GM12872 (cell line): ENCODE measurements at regions not wholly inside any gene's neighbourhood (a gene's known extent, or its start where the extent isn't known, plus 50 kb on each side); places are given as distances from the start of the nearest gene placed in this dataset.

Experiments used
- CTCF ChIP-seq: IDR thresholded peaks from 3 replicates; pipeline ENCODE4 v1.5.1; 2011; ENCODE audit warnings: low read depth, mild to moderate bottlenecking, low read length, moderate library complexity; ENCODE audit not compliant: insufficient read depth

DNA sequence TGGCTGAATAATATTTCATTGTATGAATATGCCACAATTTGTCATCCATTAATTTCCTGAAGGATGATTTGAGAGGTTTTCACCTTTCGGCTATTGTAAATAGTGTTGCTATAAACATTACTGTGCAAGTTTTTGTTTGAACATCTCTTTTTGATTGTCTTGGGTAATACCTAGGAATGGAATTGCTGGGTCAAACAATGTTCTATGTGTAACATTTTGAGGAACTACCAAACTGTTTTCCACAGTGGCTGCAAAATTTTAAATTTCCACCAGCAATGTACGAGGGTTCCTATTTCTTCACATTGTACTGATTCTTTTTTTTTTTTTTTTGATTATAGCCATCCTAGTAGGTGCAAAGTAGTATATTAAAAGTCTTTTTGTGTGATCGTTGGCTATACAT lies 63.8 kb upstream of the ANKH start:
- no peak for TF ChIP-seq CTCF

- no peak for TF ChIP-seq CTCF
Observed at GRCh38 chr5:14932902-14933469, 61.4 kb upstream of the ANKH start.

- no peak for TF ChIP-seq CTCF
Observed at GRCh38 chr5:14930486-14930885, 58.9 kb upstream of the ANKH start.

GRCh38 chr5:14929293-14930065 lies 57.9 kb upstream of the ANKH start:
- TF ChIP-seq CTCF, result no peak

GRCh38 chr5:14928661-14929060 lies 57.1 kb upstream of the ANKH start:
- TF ChIP-seq CTCF, result no peak

DNA sequence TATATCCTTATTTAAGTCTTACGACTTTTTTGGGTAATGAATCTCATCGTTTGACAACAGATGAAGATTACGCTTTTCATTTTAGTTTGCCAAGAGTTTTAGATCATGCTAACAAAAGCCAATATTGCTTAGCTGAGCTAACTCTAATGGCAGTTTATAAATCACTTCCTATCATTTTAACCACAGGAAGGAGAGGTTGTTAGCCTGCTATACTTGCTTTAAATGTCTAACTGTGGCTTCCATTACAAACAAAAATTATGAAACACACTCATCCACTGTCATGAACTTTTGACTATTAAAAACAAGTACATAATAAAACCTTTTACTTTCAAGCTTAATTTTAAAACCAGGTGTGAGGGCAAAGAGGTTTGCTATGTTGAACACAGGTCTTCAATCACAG lies 53.7 kb upstream of the ANKH start:
- TF ChIP-seq CTCF, result no peak

GRCh38 chr5:14922456-14922855 lies 50.9 kb upstream of the ANKH start:
- no peak for TF ChIP-seq CTCF
